ENCODE measurements at regions not wholly inside any gene's neighbourhood (a gene's known extent, or its start where the extent isn't known, plus 50 kb on each side); places are given as distances from the start of the nearest gene placed in this dataset.
"Not testable (repeated sequence)": the region's sequence is repeated elsewhere in the genome, so short reads cannot be mapped to it uniquely, and the experiment has no call there.

DNA sequence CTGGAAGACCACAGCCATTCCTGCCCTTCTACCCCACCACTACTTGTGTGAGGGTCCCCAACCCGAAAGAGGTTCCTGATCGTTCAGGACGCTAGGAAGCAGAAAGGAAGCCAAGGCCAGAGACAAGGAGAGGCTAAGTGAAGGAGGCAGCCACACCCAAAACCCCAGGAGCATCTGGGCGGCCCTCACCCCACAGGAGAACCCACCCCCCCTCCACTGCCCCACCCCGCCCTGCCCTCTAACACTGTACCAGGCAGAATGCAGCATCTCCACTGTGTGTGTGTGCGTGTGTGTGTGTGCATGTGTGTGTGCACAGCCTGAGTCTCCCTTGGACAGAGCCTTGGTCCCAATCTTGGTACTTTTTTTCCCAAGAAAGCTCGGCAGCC lies 207.5 kb upstream of the HAAO start:
- Histone ChIP-seq H3K36me3 (ENCODE audit: insufficient read depth, low read length) (no peaks in the 10 kb centered on the region), H3K9me3 (replicated peaks; ENCODE audit: low read length) (no peaks in the 10 kb centered on the region), H3K4me3 (ENCODE audit: low read length) (no peak overlapping the region), H3K4me2 (ENCODE audit: low read length) (no peak overlapping the region), H3K27me3 (ENCODE audit: control insufficient read depth, insufficient read depth, low read length) (no peaks in the 10 kb centered on the region), H3K9ac (ENCODE audit: low read depth, low read length) (no peak overlapping the region), H3K4me1 (ENCODE audit: control insufficient read depth, insufficient read depth, low read length) (no peaks in the 10 kb centered on the region)

DNA sequence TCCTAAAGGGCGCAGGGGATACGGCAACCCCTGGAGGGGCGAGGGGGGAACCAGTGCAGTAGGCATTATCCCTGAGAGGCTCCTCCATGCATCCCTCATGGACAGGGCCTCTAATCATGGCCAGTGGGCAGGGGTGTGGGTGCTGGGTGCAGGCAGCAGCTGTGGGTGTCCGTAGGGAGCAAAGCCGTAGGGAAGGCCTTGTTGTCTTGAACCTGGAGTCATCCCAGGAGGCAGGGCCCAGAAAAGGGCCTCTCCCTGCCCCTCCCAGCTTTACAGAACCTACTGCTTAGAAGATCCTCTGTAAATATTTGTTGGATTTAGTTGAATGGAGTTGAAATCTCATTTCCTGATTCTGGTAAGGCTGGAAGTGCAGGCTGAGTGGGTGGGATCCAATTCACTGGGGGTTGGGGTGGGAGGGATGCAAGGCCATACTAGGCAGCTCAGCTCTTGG lies 207.0 kb upstream of the HAAO start:
- no peaks in the 10 kb centered on the region for H3K36me3 ChIP-seq (ENCODE audit: insufficient read depth, low read length)
- H3K4me1 ChIP-seq (ENCODE audit: control insufficient read depth, insufficient read depth, low read length): no peaks in the 10 kb centered on the region
- no peak overlapping the region for H3K4me2 ChIP-seq (ENCODE audit: low read length)
- H3K27me3 ChIP-seq (ENCODE audit: control insufficient read depth, insufficient read depth, low read length): no peaks in the 10 kb centered on the region
- no peak overlapping the region for H3K4me3 ChIP-seq (ENCODE audit: low read length)
- H3K9me3 ChIP-seq (replicated peaks; ENCODE audit: low read length): no peaks in the 10 kb centered on the region
- no peak overlapping the region for H3K9ac ChIP-seq (ENCODE audit: low read depth, low read length)

DNA sequence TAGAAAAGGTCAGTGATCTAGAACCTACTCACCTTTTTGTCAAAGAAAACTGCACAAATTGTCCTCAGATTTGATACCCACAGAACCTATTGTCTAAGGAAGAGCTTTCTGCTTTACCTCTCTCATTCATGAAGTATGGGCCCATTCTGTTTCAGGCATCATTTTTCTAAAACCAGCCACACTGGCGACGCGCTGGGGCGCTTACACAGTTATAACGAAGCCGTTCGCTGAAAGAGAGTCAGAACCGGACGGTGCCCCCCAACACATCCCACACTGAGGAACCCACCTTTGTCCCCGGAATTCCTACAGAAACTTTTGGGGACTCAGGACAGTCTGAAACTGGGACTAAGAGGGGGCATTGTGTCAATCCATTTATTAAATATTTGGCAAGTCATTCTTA lies 206.3 kb upstream of the HAAO start:
- H3K4me3 ChIP-seq (ENCODE audit: low read length): no peak overlapping the region
- H3K4me2 ChIP-seq (ENCODE audit: low read length): no peak overlapping the region
- no peaks in the 10 kb centered on the region for H3K9me3 ChIP-seq (replicated peaks; ENCODE audit: low read length)
- no peak overlapping the region for H3K9ac ChIP-seq (ENCODE audit: low read depth, low read length)
- no peaks in the 10 kb centered on the region for H3K36me3 ChIP-seq (ENCODE audit: insufficient read depth, low read length)
- H3K27me3 ChIP-seq (ENCODE audit: control insufficient read depth, insufficient read depth, low read length): no peaks in the 10 kb centered on the region
- H3K4me1 ChIP-seq (ENCODE audit: control insufficient read depth, insufficient read depth, low read length): no peaks in the 10 kb centered on the region

DNA sequence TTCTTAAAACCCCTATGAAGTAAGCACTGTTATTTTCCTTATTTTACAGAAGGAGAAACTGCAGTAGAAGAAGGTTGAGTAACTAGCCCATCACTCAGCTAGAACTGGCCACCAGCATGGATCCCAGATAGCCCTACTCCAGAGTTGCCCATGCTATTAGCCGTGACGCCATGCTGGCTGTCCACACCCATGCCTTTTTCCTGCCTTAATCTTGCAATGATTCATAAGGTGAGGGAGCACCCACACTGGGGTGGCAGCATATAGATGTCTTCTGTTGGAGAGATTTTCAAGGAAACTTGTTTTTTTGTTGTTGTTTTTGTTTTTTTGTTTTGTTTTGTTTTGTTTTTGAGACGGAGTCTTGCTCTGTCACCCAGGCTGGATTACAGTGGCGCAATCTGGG lies 204.1 kb upstream of the HAAO start:
- no peaks in the 10 kb centered on the region for H3K27me3 ChIP-seq (ENCODE audit: control insufficient read depth, insufficient read depth, low read length)
- no peaks in the 10 kb centered on the region for H3K4me1 ChIP-seq (ENCODE audit: control insufficient read depth, insufficient read depth, low read length)
- no peak overlapping the region for H3K4me3 ChIP-seq (ENCODE audit: low read length)
- H3K36me3 ChIP-seq (ENCODE audit: insufficient read depth, low read length): no peaks in the 10 kb centered on the region
- no peak overlapping the region for H3K9ac ChIP-seq (ENCODE audit: low read depth, low read length)
- H3K4me2 ChIP-seq (ENCODE audit: low read length): no peak overlapping the region
- no peaks in the 10 kb centered on the region for H3K9me3 ChIP-seq (replicated peaks; ENCODE audit: low read length)

DNA sequence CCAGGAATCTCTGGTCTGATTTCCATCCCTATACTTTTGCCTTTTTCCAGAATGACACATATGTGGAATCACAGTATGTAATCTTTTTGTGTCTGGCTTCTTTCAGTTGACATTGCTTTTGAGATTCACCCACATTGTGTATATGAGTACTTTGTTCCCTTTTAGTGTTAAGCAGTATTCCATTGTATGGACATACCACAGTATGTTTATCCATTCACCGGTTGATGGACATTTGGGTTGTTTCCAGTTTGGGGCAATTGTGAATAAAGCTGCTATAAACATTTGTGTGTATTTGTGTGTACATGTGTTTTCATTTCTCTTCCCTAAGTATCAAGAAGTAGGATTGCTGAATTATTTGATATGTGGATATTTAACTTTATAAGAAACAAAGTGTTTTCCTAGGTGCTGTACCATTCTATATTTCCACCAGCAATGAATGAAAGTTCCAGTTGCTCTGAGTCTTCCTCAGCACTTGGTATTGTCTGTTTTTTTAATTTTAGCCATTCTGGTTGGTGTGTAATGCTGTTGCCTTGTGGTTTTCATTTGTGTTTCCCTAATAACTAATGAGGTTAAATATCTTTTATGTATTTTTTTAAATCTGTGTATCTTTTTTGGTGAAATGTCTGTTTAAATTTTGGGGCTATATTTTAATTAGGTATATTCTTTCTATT lies 203.5 kb upstream of the HAAO start:
- H3K4me3 ChIP-seq (ENCODE audit: low read length): no peak overlapping the region
- no peak overlapping the region for H3K9ac ChIP-seq (ENCODE audit: low read depth, low read length)
- no peaks in the 10 kb centered on the region for H3K36me3 ChIP-seq (ENCODE audit: insufficient read depth, low read length)
- H3K4me2 ChIP-seq (ENCODE audit: low read length): no peak overlapping the region
- no peaks in the 10 kb centered on the region for H3K9me3 ChIP-seq (replicated peaks; ENCODE audit: low read length)
- H3K27me3 ChIP-seq (ENCODE audit: control insufficient read depth, insufficient read depth, low read length): no peaks in the 10 kb centered on the region
- no peaks in the 10 kb centered on the region for H3K4me1 ChIP-seq (ENCODE audit: control insufficient read depth, insufficient read depth, low read length)

DNA sequence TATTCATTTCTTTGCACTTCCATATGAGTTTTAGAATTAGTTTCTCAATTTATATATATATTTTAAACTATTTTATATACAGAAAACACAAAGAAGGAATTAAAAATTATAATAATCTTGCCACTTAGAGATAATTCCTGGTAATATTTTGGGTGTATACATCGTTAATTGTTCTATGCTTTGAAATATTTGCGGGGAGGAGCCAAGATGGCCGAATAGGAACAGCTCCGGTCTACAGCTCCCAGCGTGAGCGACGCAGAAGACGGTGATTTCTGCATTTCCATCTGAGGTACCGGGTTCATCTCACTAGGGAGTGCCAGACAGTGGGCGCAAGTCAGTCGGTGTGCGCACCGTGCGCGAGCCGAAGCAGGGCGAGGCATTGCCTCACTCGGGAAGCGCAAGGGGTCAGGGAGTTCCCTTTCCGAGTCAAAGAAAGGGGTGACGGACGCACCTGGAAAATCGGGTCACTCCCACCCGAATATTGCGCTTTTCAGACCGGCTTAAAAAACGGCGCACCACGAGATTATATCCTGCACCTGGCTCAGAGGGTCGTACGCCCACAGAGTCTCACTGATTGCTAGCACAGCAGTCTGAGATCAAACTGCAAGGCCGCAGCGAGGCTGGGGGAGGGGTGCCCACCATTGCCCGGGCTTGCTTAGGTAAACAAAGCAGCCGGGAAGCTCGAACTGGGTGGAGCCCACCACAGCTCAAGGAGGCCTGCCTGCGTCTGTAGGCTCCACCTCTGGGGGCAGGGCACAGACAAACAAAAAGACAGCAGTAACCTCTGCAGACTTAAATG lies 197.1 kb upstream of the HAAO start:
- not testable (repeated sequence) for H3K36me3 ChIP-seq (ENCODE audit: insufficient read depth, low read length); H3K4me3 ChIP-seq (ENCODE audit: low read length); H3K27me3 ChIP-seq (ENCODE audit: control insufficient read depth, insufficient read depth, low read length); H3K4me2 ChIP-seq (ENCODE audit: low read length); H3K9me3 ChIP-seq (replicated peaks; ENCODE audit: low read length); H3K9ac ChIP-seq (ENCODE audit: low read depth, low read length)
- H3K4me1 ChIP-seq (ENCODE audit: control insufficient read depth, insufficient read depth, low read length): peaks cover 13% of the 10 kb centered on the region

DNA sequence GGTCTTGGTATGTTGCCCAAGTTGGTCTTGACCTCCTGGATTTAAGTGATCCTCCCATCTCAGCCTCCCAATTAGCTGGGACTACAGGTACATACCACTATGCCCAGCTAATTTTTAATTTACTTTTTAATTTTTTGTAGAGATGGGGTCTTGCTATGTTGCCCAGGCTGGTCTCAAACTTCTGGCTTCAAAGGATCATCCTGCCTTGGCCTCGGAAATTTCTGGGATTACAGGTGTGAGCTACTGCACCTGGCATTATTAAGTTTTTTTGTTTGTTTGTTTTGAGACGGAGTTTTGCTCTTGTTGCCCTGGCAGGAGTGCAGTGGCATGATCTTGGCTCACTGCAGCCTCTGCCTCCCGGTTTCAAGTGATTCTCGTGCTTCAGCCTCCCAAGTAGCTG lies 195.7 kb upstream of the HAAO start:
- not testable (repeated sequence) for H3K36me3 ChIP-seq (ENCODE audit: insufficient read depth, low read length); H3K9me3 ChIP-seq (replicated peaks; ENCODE audit: low read length); H3K9ac ChIP-seq (ENCODE audit: low read depth, low read length); H3K4me3 ChIP-seq (ENCODE audit: low read length); H3K27me3 ChIP-seq (ENCODE audit: control insufficient read depth, insufficient read depth, low read length); H3K4me2 ChIP-seq (ENCODE audit: low read length)
- H3K4me1 ChIP-seq (ENCODE audit: control insufficient read depth, insufficient read depth, low read length): peaks cover 13% of the 10 kb centered on the region

DNA sequence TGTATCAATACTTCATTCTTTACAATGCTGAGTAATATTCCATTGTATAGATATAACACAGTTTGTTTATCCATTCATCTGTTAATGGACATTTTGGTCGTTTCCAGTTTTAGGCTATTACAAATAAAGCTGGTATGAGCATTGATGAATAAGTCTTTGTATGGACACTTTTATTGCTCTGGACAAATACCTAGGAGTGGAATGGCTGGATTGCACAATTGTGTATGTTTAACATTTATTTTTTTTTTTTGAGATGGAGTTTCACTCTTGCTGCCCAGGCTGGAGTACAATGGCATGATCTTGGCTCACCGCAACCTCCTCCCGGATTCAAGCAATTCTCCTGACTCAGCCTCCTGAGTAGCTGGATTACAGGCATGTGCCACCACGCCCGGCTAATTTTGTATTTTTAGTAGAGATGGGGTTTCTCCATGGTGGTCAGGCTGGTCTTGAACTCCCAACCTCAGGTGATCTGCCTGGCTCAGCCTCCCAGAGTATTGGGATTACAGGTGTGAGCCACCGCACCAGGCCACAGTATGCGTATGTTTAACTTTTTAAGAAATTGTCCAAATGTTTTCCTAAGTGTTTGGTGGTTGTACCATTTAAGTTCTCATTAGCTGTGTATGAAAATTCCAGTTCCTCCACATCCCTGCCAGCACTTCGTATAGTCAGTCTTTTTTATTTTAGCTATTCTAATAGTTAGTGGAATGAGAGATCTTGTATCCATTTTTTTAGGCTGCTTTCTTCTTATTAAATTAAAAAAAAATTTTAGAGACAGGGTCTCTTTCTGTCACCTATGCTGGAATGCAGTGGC lies 194.9 kb upstream of the HAAO start:
- Histone ChIP-seq H3K9ac (ENCODE audit: low read depth, low read length) (no peak overlapping the region), H3K27me3 (ENCODE audit: control insufficient read depth, insufficient read depth, low read length) (no peaks in the 10 kb centered on the region), H3K4me2 (ENCODE audit: low read length) (no peak overlapping the region), H3K4me3 (ENCODE audit: low read length) (no peak overlapping the region), H3K9me3 (replicated peaks; ENCODE audit: low read length) (no peaks in the 10 kb centered on the region), H3K4me1 (ENCODE audit: control insufficient read depth, insufficient read depth, low read length) (peaks cover 13% of the 10 kb centered on the region), H3K36me3 (ENCODE audit: insufficient read depth, low read length) (no peaks in the 10 kb centered on the region)

DNA sequence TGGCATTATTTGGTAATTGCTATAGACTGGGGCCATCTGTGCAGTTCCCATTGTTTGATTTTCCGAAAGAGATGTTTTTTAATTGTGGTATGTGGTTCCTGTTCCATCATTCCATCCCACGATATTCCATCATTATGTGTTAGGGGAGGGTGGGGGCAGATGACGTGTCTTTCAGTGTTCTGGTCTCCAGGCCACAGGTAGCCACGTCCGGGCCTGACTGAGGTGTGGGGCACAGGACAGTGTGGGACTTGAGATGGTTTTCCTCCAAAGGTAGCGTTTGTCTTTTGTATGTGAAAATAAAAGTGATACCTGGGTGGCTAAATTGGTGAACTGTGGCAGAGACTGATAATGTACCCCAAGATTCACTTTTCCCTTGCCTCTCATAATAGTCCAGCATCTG lies 192.2 kb upstream of the HAAO start:
- Histone ChIP-seq H3K9ac (ENCODE audit: low read depth, low read length) (no peak overlapping the region), H3K4me3 (ENCODE audit: low read length) (no peak overlapping the region), H3K4me1 (ENCODE audit: control insufficient read depth, insufficient read depth, low read length) (peaks cover 13% of the 10 kb centered on the region), H3K9me3 (replicated peaks; ENCODE audit: low read length) (no peaks in the 10 kb centered on the region), H3K4me2 (ENCODE audit: low read length) (no peak overlapping the region), H3K36me3 (ENCODE audit: insufficient read depth, low read length) (no peaks in the 10 kb centered on the region), H3K27me3 (ENCODE audit: control insufficient read depth, insufficient read depth, low read length) (no peaks in the 10 kb centered on the region)

DNA sequence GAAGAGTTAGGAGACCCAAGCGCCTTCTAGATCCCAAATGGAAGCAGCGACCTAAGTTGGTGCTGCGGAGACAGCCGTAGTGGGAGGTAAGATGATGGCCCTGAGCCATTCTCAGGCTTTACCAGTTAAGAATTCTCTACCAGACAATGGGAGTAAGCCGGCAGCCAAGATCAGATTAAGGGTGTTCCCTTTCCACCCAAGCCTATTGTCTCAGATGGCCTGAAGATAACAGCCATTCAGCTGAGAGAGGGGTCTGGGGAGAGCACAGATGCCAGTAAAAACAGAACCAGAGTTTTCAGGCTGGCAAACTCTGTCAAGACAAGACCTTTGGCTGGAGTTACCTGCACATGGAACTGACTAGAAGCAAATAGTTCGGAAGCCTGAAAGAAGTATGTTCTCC lies 191.7 kb upstream of the HAAO start:
- H3K9me3 ChIP-seq (replicated peaks; ENCODE audit: low read length): no peaks in the 10 kb centered on the region
- no peak overlapping the region for H3K4me2 ChIP-seq (ENCODE audit: low read length)
- no peaks in the 10 kb centered on the region for H3K36me3 ChIP-seq (ENCODE audit: insufficient read depth, low read length)
- no peak overlapping the region for H3K9ac ChIP-seq (ENCODE audit: low read depth, low read length)
- H3K4me3 ChIP-seq (ENCODE audit: low read length): no peak overlapping the region
- H3K4me1 ChIP-seq (ENCODE audit: control insufficient read depth, insufficient read depth, low read length): peaks cover 13% of the 10 kb centered on the region
- H3K27me3 ChIP-seq (ENCODE audit: control insufficient read depth, insufficient read depth, low read length): no peaks in the 10 kb centered on the region

DNA sequence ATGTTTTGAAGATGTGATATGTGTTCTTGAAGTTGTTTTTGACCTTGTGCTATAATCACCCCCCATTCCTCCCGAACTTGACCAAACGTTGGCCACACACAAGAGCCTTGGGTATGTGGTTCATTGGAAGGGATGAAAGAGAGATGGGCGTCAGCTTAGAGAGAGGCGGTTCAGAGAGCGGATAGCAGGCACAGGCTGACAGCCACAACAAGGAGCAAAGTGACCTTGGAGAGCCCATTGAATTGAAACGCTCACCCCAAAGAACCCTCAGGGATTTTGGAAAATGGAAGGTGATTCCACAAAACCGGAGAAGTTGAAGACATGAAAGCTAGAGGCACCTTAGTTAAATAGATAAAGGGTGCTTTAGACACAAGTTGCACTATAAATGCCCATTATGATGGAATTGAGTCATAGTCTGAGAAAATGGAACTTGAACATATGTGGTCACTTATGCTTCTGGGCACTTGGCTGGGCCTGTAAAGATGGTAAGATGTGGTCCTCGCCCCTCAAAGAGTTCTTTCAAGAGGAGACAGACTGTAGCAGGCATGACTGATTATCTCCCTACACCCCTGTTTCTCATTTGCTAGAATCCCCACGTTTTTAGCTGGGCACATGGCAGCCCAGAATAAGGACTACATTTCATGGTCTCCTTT lies 188.5 kb upstream of the HAAO start:
- Histone ChIP-seq H3K4me1 (ENCODE audit: control insufficient read depth, insufficient read depth, low read length) (no peaks in the 10 kb centered on the region), H3K36me3 (ENCODE audit: insufficient read depth, low read length) (no peaks in the 10 kb centered on the region), H3K9me3 (replicated peaks; ENCODE audit: low read length) (no peaks in the 10 kb centered on the region), H3K4me2 (ENCODE audit: low read length) (no peak overlapping the region), H3K9ac (ENCODE audit: low read depth, low read length) (no peak overlapping the region), H3K27me3 (ENCODE audit: control insufficient read depth, insufficient read depth, low read length) (no peaks in the 10 kb centered on the region), H3K4me3 (ENCODE audit: low read length) (no peak overlapping the region)
